Hematopoietic multipotent progenitor cell treated with erythropoietin and hydrocortisone succinate and interleukin-3 and kit ligand, for 4 days (in vitro differentiated cells): ENCODE measurements at regions not wholly inside any gene's neighbourhood (a gene's known extent, or its start where the extent isn't known, plus 50 kb on each side); places are given as distances from the start of the nearest gene placed in this dataset.
A peak's percentile ranks its signal among the peaks of the same experiment; 100 is the strongest.

Experiments used
- DNase-seq: peaks from one replicate; pipeline ENCODE4 v3.0.0-alpha.2; 2015

DNA sequence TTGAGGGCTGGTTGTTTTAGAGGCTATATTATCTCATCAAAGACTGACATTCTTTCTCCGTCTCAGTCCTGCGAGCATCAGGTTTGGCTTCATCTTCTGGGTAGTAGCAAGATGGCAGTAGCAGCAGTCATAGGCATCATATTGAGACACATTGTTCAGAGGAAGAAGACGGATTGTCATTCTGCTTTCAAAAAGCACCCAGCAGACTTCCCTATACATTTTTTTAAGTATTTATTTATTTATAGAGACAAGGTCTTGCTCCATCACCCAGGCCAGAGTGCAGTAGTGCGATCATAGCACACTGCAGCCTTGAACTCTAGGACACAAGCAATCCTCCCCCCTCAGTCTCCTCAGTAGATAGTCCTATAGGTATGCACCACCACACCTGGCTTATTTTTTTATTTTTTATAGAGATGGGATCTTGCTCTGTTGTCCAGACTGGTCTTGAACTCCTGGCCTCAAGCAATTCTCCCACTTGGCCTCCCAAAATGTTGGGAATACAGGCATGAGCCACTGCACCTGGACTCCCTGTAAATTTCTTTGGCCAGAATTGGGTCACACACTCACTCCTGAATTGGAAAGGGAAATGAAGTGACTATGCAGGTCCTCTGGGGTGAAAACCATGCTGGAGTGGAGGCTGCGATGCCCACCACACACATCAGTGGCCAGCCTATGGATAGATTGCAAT lies 125.4 kb downstream of the SLC38A6 start:
- DNase-seq: no peak

DNA sequence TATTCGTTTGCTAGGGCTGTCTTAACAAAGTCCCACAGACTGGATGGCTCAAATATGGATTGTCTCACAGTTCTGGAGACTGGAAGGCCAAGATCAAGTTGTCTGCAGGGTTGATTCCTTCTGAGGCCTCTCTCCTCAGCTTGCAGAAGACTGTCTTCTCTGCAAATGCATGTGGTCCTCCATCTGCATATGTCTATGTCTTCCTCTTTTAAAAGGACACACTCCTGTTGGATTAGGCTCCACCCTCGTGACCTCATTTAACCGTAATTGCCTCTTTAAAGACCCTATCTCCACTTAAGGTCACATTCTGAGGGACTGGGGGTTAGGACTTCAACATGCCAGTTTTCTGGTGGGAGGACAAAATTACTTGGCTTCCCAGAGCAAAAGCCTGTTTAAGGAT lies 123.3 kb downstream of the SLC38A6 start:
- DNase-seq: peak; percentile 5

DNA sequence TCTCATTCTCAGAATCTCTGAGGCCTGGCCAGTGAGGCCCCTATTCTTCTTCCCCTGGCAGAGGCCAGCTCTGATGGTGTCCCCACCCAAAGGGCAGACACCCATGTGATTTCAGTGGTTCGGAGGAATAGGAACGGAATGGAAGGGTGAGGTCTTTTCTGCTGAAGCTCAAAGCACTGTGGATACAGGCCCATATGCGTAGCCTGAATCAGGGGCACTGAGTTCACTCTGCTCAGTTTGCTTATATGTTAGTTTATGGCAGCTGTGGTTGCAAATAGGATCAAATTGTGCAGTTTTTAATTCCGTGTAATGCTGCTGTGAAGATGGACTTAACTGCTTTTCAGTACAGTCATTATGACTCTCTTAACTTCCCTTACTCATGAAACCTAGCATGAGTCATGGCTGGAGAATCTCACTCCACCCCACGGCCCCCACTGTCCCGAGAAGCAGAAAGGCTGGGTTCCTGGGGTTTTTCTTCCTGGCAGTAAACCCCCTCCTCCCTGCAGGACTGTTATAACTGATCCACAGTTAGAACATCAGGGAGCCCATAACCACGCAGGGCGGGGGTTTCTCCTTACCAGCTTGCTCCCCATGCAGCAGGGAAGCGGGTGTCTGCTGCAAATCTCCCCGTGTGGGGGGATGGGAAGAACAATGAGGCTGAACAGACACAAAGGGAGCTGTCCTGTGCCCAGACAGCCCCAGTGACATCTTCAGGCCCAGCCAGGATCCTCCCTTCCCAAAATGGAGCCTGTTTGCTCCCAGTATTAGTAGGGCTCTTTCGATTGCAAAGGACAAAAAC lies 122.7 kb downstream of the SLC38A6 start:
- peak; percentile 32 for DNase-seq

DNA sequence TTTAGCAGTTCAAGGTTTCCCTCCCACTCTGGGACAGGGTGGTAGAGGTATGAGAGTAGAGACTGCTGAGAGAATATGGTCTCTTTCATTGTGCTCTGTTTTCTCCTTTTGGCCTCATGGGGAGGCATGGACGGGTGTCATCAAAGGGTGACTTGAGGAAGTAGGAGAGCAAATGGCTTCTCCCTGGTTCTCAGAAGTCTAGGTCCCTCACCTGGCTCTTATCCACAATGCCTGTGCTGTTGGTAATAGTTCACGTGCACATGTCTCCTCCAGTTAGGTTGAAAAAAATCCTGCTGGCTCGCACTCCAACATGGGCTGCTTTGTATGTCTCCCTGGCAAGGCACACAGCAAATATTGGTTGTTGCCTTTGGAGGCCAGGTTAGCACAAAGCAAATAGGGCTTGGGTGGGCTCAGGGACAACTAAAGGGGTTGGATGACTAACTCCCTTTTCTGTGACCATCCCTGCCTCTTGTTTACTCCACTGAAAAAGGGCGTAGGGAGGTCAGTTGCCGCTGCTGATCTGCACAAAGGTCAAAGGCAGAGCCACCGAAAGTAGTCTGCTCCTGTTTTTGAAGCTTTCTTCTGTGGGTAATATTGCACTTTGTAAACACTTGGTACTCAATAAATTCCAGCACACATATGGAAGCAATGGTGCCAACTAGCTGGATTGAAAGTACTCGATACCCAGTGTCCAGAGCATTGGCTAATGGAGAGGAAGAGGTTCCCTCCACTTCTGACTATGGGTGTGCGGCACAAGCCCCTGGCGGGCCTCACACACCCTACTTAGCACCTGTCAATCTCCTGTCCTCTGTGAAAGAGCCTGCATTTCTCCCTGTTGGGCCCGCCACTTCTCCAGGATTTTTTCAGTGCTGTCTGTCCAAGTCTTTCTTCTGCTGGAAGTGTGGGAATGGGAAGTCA lies 121.8 kb downstream of the SLC38A6 start:
- DNase-seq: no peak
